Gastrocnemius medialis (tissue), 4 donors: ENCODE measurements at regions not wholly inside any gene's neighbourhood (a gene's known extent, or its start where the extent isn't known, plus 50 kb on each side); places are given as distances from the start of the nearest gene placed in this dataset.

Experiments used
- ATAC-seq, 2 donors: fragments of 150-250 bp; one replicate each; pipeline ENCODE4 v1.9.1; 2016
- DNase-seq, 2 donors: peaks; one replicate each; pipeline ENCODE4 v3.0.0-alpha.2; 2019
- H3K27ac ChIP-seq, 4 donors: fragments of 200-600 bp; sonication (generic); 1 replicate in 1 of 4; 2 replicates in 3 of 4; pipeline ENCODE4 v1.5.1; 2016 to 2018; ENCODE audit warnings: mild to moderate bottlenecking in 2 of 4, moderate library complexity in 1 of 4
- H3K27me3 ChIP-seq, 3 donors: fragments of 200-600 bp; sonication (generic) in 2 of 3; 1 replicate in 1 of 3; 2 replicates in 2 of 3; pipeline versions ENCODE4 v1.5.1 to v1.6.0; 2016 to 2019; ENCODE audit warnings: mild to moderate bottlenecking in 1 of 3, moderate library complexity in 1 of 3
- H3K36me3 ChIP-seq, 2 donors: fragments of 200-600 bp; sonication (generic) in 1 of 2; one replicate each; pipeline ENCODE4 v1.5.1; 2017 to 2018
- H3K4me1 ChIP-seq, 2 donors: fragments of 200-600 bp; sonication (generic) in 1 of 2; one replicate each; pipeline ENCODE4 v1.5.1; 2016 to 2017; ENCODE audit warnings: mild to moderate bottlenecking in 2 of 2
- H3K4me3 ChIP-seq, 4 donors: fragments of 200-600 bp; sonication (generic) in 3 of 4; 1 replicate in 1 of 4; 2 replicates in 3 of 4; pipeline ENCODE4 v1.5.1; 2016 to 2019; ENCODE audit warnings: mild to moderate bottlenecking in 2 of 4
- H3K9me3 ChIP-seq, 3 donors: fragments of 200-600 bp; sonication (generic) in 2 of 3; 1 replicate in 1 of 3; 2 replicates in 2 of 3; pipeline ENCODE4 v1.5.1; 2016 to 2019
- CTCF ChIP-seq, 5 experiments: fragments of 450-650 bp in 3 of 5; fragments of 200-600 bp in 2 of 5; sonication (generic) in 2 of 5; IDR thresholded peaks in 4 of 5; conservative IDR thresholded peaks in 1 of 5; 1 replicate in 4 of 5; 2 replicates in 1 of 5; pipeline ENCODE4 v1.5.1; 2016 to 2019; ENCODE audit warnings: antibody characterized with exemption in 5 of 5, mild to moderate bottlenecking in 3 of 5, moderate library complexity in 3 of 5
- POLR2A ChIP-seq, 2 donors: fragments of 450-650 bp; IDR thresholded peaks; one replicate each; pipeline ENCODE4 v1.6.1; 2017; ENCODE audit warnings: antibody characterized with exemption in 2 of 2, mild to moderate bottlenecking in 2 of 2, moderate library complexity in 2 of 2
- in situ Hi-C, 4 donors: fragments of 200-750 bp; cut with MboI; loops; one replicate each; pipeline versions ENCODE4 v1.15.0 to v1.8.0; 2017; ENCODE audit warnings: low sequenced_read_pairs in 4 of 4
- intact Hi-C: fragments of 100-400 bp; cut with DNase I; formaldehyde crosslinking; loops from one replicate; pipeline ENCODE4 v1.15.1; 2023; ENCODE audit warnings: low total_unique reads

GRCh38 chr12:67525617-67525884 is 123.0 kb upstream of the DYRK2 start:
- peaks cover 0 to 5% of the 10 kb centered on the region in 2 donors for H3K4me1 ChIP-seq
- intact Hi-C loops (no loop called here), in situ Hi-C loops (loop anchor here in 1 of 4 donors (10.0 kb wide), 1 partner anchor 119 kb away; the partner anchor contains the start of gene DYRK2)
- DNase-seq: no peak
- no peak for ATAC-seq
- TF ChIP-seq POLR2A (IDR thresholded peaks at IDR 0.05) (no peak), CTCF (IDR thresholded peaks at IDR 0.05 in 4 of 5, conservative IDR thresholded peaks at IDR 0.05 in 1 of 5) (no peak)
- no peaks in the 10 kb centered on the region for H3K27me3 ChIP-seq
- no peaks in the 10 kb centered on the region for H3K9me3 ChIP-seq
- no peaks in the 10 kb centered on the region for H3K36me3 ChIP-seq
- H3K4me3 ChIP-seq: no peak overlapping the region
- no peak overlapping the region for H3K27ac ChIP-seq

- H3K27ac ChIP-seq: no peak overlapping the region
- intact Hi-C loops (no loop called here), in situ Hi-C loops (loop anchor here in 1 of 4 donors (10.0 kb wide), 1 partner anchor 119 kb away; the partner anchor contains the start of gene DYRK2)
- no peaks in the 10 kb centered on the region for H3K27me3 ChIP-seq
- H3K4me3 ChIP-seq: no peak overlapping the region
- H3K4me1 ChIP-seq: peaks cover 0 to 5% of the 10 kb centered on the region in 2 donors
- H3K36me3 ChIP-seq: no peaks in the 10 kb centered on the region
- TF ChIP-seq CTCF (IDR thresholded peaks at IDR 0.05 in 4 of 5, conservative IDR thresholded peaks at IDR 0.05 in 1 of 5) (no peak), POLR2A (IDR thresholded peaks at IDR 0.05) (no peak)
- H3K9me3 ChIP-seq: no peaks in the 10 kb centered on the region
- ATAC-seq: no peak
- no peak for DNase-seq
Measured at GRCh38 chr12:67526129-67526528, 122.4 kb upstream of the DYRK2 start.

GRCh38 chr12:67531051-67531450 is 117.5 kb upstream of the DYRK2 start:
- TF ChIP-seq POLR2A (IDR thresholded peaks at IDR 0.05): no peak
- TF ChIP-seq CTCF (IDR thresholded peaks at IDR 0.05 in 4 of 5, conservative IDR thresholded peaks at IDR 0.05 in 1 of 5): no peak
- intact Hi-C loops: no loop called here
- ATAC-seq (no peak), DNase-seq (no peak)
- Histone ChIP-seq H3K4me1 (no peaks in the 10 kb centered on the region), H3K4me3 (no peak overlapping the region), H3K36me3 (no peaks in the 10 kb centered on the region), H3K9me3 (no peaks in the 10 kb centered on the region), H3K27ac (no peak overlapping the region), H3K27me3 (no peaks in the 10 kb centered on the region)
- in situ Hi-C loops: no loop called here

- no peaks in the 10 kb centered on the region for H3K27me3 ChIP-seq
- no peak for DNase-seq
- ATAC-seq: no peak
- H3K9me3 ChIP-seq: no peaks in the 10 kb centered on the region
- no peaks in the 10 kb centered on the region for H3K36me3 ChIP-seq
- intact Hi-C loops: no loop called here
- no peaks in the 10 kb centered on the region for H3K4me1 ChIP-seq
- H3K27ac ChIP-seq: no peak overlapping the region
- in situ Hi-C loops: no loop called here
- no peak for TF ChIP-seq POLR2A (IDR thresholded peaks at IDR 0.05)
- no peak for TF ChIP-seq CTCF (IDR thresholded peaks at IDR 0.05 in 4 of 5, conservative IDR thresholded peaks at IDR 0.05 in 1 of 5)
- no peak overlapping the region for H3K4me3 ChIP-seq
Measured at GRCh38 chr12:67531501-67531900, 117.0 kb upstream of the DYRK2 start.

GRCh38 chr12:67533159-67533558 is 115.4 kb upstream of the DYRK2 start:
- H3K4me3 ChIP-seq: no peak overlapping the region
- ATAC-seq (no peak), DNase-seq (no peak)
- no peaks in the 10 kb centered on the region for H3K4me1 ChIP-seq
- intact Hi-C loops (no loop called here), in situ Hi-C loops (no loop called here)
- H3K27me3 ChIP-seq: no peaks in the 10 kb centered on the region
- no peaks in the 10 kb centered on the region for H3K36me3 ChIP-seq
- no peak overlapping the region for H3K27ac ChIP-seq
- TF ChIP-seq CTCF (IDR thresholded peaks at IDR 0.05 in 4 of 5, conservative IDR thresholded peaks at IDR 0.05 in 1 of 5) (no peak), POLR2A (IDR thresholded peaks at IDR 0.05) (no peak)
- H3K9me3 ChIP-seq: no peaks in the 10 kb centered on the region
